ENCODE measurements at regions not wholly inside any gene's neighbourhood (a gene's known extent, or its start where the extent isn't known, plus 50 kb on each side); places are given as distances from the start of the nearest gene placed in this dataset.

DNA sequence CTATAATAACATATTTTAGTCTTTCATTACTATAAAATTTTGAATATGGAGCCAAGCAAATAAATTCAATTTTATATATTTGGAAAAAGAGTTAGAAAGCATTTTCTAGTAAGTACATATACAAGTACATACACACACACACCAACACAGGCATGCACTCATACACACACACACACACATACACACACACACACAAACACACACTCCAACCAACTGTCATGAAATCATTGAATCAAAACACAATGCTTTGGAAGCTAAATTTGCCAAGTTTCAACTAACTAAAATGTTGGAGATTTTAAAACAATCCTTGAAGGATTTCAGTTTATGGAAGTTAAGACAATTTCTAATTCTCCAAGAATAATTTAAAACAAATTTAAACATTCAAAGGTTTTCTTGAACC lies 283.2 kb downstream of the TAF11L14 start:
- no peak overlapping the region for H3K27ac ChIP-seq
- TF ChIP-seq, protein P1, sequence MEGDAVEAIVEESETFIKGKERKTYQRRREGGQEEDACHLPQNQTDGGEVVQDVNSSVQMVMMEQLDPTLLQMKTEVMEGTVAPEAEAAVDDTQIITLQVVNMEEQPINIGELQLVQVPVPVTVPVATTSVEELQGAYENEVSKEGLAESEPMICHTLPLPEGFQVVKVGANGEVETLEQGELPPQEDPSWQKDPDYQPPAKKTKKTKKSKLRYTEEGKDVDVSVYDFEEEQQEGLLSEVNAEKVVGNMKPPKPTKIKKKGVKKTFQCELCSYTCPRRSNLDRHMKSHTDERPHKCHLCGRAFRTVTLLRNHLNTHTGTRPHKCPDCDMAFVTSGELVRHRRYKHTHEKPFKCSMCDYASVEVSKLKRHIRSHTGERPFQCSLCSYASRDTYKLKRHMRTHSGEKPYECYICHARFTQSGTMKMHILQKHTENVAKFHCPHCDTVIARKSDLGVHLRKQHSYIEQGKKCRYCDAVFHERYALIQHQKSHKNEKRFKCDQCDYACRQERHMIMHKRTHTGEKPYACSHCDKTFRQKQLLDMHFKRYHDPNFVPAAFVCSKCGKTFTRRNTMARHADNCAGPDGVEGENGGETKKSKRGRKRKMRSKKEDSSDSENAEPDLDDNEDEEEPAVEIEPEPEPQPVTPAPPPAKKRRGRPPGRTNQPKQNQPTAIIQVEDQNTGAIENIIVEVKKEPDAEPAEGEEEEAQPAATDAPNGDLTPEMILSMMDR (IDR thresholded peaks at IDR 0.05), result no peak
- TF ChIP-seq ZFX (IDR thresholded peaks at IDR 0.05; ENCODE audit: borderline replicate concordance), result no peak

DNA sequence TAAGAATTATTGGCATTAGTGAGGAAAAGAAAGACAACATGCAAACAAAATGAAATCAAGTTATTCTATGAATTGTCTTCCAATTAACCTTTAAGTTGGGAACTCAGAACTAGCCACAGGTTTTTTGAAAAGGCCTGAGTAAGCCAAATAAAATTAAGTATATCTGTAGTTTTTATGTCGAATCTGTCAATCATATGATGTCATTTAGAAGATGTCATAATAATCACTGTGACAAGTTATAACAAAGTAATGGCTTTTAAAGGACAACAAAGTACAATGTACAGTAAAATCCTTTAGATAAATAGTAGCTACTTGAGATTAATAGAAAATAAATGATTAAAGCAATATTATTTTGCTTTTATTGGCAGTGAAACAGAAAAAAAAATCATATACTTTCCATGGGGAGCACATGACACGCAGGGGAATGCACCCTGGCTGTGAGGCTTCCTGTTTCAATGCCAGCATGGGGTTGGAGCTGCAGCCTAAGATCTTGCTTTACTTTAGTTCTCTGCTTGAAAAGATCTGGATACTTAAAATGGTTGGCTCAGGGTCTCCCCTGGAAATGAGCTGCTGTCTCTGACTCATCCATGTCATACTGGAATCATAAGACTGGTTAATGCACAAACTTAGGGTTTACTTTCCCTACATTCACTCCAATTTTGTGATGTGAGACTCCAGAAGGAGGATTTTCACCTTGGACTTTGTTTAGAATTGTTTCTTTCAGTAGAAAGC lies 284.3 kb downstream of the TAF11L14 start:
- TF ChIP-seq, protein P1 (IDR thresholded peaks at IDR 0.05), result no peak
- no peak for TF ChIP-seq ZFX (IDR thresholded peaks at IDR 0.05; ENCODE audit: borderline replicate concordance)
- H3K27ac ChIP-seq, result no peak overlapping the region

DNA sequence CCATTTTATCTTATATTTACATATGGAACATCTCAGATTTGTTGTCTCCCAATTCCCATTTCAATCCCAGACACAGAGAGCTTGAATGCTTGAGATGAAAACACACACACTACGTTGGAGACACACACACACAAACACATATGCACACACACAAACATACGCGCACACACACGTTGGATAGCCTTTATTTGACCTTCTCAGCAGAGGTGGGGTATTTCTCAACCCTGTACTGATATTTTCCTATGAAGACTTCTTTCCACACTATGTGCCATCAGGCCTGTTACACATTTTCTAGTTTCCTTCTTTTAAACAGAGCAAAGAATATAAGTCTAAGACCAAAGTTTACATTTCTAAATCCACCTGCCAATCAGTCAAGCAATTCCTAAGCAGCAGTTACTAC lies 291.0 kb downstream of the TAF11L14 start:
- TF ChIP-seq, protein P1 (IDR thresholded peaks at IDR 0.05), result no peak
- no peak for TF ChIP-seq ZFX (IDR thresholded peaks at IDR 0.05; ENCODE audit: borderline replicate concordance)

DNA sequence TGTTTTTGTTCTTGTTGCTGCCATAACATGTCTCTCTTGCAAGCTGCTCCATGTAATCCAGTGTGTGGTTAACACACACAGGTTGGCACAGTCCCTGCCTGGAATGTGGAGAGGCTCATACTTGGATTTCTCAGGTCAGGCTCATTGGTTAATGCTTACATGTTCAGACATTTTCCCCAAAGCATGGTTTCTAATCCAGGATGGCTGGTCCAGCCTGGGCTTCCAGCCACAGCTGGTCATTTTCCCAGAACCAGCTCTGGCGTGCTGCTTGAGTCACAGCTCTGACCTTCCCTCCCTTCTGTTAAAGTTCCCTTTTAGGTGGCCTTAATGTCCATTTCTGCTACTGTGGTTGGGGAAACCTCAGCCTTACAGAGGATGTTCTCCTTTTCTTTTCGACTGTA lies 294.3 kb downstream of the TAF11L14 start:
- TF ChIP-seq, protein P1 (IDR thresholded peaks at IDR 0.05), result no peak
- TF ChIP-seq ZFX (IDR thresholded peaks at IDR 0.05; ENCODE audit: borderline replicate concordance), result no peak
- H3K27ac ChIP-seq, result no peak overlapping the region

More for the DNA sequence above, 291.0 kb downstream of the TAF11L14 start:
- no peak overlapping the region for H3K27ac ChIP-seq

DNA sequence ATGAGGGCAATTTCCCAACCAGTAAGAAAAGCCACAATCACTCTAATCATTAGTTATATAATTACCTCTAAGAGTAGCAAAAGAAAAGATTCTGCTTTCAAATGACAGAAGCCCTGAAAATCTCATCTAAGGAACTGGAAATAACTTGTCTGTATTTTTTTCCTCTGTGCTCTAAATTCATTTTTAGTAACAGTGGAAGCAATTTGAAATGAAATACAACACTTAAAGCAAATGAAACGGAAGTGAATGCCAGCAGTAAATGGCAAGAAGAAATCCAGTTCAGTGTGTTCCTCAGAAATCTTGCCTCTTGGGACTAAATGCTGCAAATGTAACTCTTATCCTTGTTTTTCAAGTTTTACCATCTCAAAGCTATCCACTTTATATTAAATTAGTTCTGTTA lies 294.9 kb downstream of the TAF11L14 start:
- no peak overlapping the region for H3K27ac ChIP-seq
- TF ChIP-seq ZFX (IDR thresholded peaks at IDR 0.05; ENCODE audit: borderline replicate concordance), result no peak
- TF ChIP-seq, protein P1 (IDR thresholded peaks at IDR 0.05), result no peak

DNA sequence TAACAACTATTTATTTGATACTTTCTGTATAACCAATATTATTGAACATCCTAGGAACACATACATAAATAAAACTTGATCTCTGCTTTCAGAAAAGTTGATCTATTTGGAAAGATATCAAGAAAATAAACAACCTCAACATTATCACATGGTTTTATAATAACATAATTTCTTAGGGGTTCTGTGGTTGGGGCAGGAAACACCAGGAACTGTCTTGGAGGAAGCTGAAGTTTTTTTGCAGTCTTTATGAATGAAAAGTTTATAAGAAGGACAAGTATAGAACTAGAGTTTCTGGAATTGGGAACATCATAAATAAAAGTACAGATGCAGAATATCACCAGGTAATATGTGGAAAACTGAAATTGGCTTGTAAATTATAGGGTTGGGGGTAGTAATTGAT lies 296.1 kb downstream of the TAF11L14 start:
- no peak overlapping the region for H3K27ac ChIP-seq
- TF ChIP-seq, protein P1 (IDR thresholded peaks at IDR 0.05), result no peak
- TF ChIP-seq ZFX (IDR thresholded peaks at IDR 0.05; ENCODE audit: borderline replicate concordance), result no peak

DNA sequence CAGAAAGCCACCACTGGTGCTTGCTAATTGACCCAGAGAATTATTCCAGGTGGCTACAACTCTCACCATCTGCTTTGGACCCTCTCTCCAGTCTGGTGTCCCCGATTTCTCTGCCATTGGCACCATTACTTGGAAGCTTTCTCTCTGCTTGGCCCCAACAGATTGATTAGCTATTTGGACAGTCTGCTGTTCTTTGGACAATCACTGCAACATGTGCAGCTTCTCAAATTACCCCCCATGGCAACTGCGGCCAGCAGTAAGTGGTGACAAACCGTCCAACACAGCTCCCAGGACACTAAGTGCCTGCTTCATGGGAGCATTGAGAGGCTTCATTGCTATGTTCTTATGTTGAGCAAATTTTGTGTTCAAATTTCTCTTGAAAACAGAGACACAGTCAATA lies 309.8 kb downstream of the TAF11L14 start:
- TF ChIP-seq, protein P1 (IDR thresholded peaks at IDR 0.05), result no peak
- no peak for TF ChIP-seq ZFX (IDR thresholded peaks at IDR 0.05; ENCODE audit: borderline replicate concordance)
- H3K27ac ChIP-seq, result no peak overlapping the region

All from 22Rv1 (cell line).